Limb (tissue), 2 donors: ENCODE measurements at regions not wholly inside any gene's neighbourhood (a gene's known extent, or its start where the extent isn't known, plus 50 kb on each side); places are given as distances from the start of the nearest gene placed in this dataset.
"Not testable (repeated sequence)": the region's sequence is repeated elsewhere in the genome, so short reads cannot be mapped to it uniquely, and the experiment has no call there.

ENCODE experiments used
- DNase-seq, 2 donors: peaks; one replicate each; pipeline ENCODE4 v3.0.0-alpha.2; 2016; ENCODE audit errors: extremely low spot score in 2 of 2

- no peak for DNase-seq
These were observed 164.4 kb upstream of the POF1B start for GRCh38 chrX:85543866-85544265.

DNA sequence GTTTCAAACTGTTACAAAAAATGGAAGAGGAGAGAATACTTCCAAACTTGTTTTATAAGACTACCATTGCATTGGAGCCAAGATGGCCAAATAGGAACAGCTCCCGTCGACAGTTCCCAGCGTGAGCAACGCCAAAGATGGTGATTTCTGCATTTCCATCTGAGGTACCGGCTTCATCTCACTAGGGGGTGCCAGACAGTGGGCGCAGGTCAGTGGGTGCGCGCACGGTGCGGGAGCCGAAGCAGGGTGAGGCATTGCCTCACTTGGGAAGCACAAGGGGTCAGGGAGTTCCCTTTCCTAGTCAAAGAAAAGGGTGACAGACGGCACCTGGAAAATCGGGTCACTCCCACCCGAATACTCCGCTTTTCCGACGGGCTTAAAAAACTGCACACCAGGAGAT is 149.7 kb upstream of the POF1B start:
- DNase-seq: not testable (repeated sequence)

- DNase-seq: no peak
These were observed 138.7 kb upstream of the POF1B start for GRCh38 chrX:85517994-85518718.

DNA sequence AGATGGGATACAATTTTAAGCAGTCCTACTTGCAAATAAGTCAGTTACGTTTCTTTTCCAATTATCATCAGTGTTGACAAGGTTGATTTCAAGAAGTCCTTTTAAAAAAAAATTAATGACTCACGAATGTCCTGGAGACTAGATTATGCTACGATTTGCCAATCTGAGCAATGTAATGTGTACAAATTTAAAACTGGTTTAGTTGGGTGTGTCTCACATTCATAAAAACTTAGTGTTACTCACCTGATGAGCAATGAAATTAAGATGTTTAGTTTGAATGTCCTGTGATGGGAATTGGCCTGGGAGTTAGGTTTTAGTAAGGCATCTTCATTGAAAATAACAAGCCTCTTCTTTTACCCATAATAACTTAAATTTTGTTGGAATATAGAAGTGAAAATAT is 136.7 kb upstream of the POF1B start:
- no peak for DNase-seq

- DNase-seq: no peak
These were observed 127.4 kb upstream of the POF1B start for GRCh38 chrX:85506871-85507270.

DNA sequence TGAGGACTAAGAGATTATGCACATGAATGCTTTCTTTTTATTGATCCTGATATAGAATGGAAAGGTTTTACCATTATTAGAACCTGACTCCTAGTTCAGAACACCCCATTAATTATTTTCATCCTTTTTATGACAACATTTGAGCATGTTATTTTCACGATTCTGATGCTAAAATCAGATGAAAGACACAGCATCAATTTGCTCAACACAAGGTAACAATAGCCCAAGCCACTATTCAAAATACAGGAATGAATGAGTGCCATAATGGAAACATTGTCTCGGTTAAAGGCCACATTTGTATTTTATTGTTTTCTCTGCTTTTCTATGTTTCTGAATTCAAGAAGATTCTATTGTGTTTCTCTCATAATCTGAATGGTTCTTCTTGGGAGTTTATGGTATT is 126.3 kb upstream of the POF1B start:
- no peak for DNase-seq

- no peak for DNase-seq
These were observed 124.9 kb upstream of the POF1B start for GRCh38 chrX:85504381-85504780.

- DNase-seq: no peak
These were observed 124.0 kb upstream of the POF1B start for GRCh38 chrX:85503258-85504158.

DNA sequence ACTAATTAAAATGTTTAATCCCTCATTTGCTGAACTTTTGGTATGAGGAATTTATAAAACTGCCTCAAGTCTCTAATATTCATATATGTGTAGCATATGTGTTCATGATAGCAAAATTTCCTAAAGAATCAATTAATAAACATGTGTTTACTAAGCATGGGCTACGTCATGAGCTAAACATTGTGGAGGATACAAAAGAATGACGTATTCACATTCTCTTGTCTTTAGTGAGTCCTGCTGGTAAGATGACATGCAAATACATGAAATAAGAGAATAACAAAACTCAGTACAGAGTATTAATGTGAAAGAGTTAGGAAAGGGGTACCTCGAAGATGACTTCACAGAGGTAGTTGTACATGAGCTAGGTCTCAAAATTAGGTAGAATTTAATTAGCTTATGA is 121.9 kb upstream of the POF1B start:
- no peak for DNase-seq

- no peak for DNase-seq
These were observed 119.9 kb upstream of the POF1B start for GRCh38 chrX:85499400-85499799.

- DNase-seq: no peak
These were observed 114.4 kb upstream of the POF1B start for GRCh38 chrX:85493821-85494220.

GRCh38 chrX:85454295-85454694 is 74.8 kb upstream of the POF1B start:
- no peak for DNase-seq

DNA sequence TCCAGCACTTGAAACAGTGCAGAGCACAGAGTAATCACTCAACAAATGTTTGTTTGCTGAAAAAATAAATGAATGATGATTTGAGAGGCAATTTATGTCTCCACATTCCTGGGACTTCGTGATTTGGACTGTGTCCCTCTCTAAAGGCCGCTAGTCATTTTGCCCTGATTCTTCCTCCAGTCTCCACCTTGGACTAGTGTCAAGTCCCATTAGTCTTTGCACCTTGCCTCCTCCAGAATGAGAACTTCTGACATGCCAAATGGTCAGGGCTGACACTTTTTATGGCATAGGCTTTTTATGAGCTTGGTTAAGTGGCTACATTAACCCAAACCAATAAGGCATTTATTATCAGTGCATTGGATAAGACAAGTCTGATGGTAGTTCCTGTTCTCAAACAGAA is 65.1 kb upstream of the POF1B start:
- no peak for DNase-seq
